B cell (primary cell): ENCODE measurements at regions not wholly inside any gene's neighbourhood (a gene's known extent, or its start where the extent isn't known, plus 50 kb on each side); places are given as distances from the start of the nearest gene placed in this dataset.

ENCODE experiments used
- ATAC-seq: fragments of 200-7000 bp; cut with Tn5 transposase; one replicate; pipeline ENCODE4 v1.10.0; 2021; ENCODE audit warnings: low read depth, mild to moderate bottlenecking, moderate number of reproducible peaks, moderate library complexity
- CTCF ChIA-PET: fragments of 350-600 bp; sonication (Branson Sonifier 250); formaldehyde crosslinking; loops from one replicate; lab custom pipeline; 2021; ENCODE audit warnings: antibody characterized with exemption, inconsistent platforms; lab: Charles Lee
- POLR2A ChIA-PET: fragments of 350-600 bp; sonication (Branson Sonifier 250); formaldehyde crosslinking; loops from one replicate; lab custom pipeline; 2021; ENCODE audit warnings: antibody characterized with exemption; lab: Charles Lee
- DNase-seq: peaks from one replicate; pipeline ENCODE4 v3.0.0; 2013
- H2AFZ ChIP-seq: 2 replicates; pipeline ENCODE4 v1.6.1; 2012; ENCODE audit warnings: mild to moderate bottlenecking, low read depth, low read length; ENCODE audit not compliant: insufficient read depth, poor library complexity, severe bottlenecking
- H3K27ac ChIP-seq, 2 donors: 1 replicate in 1 of 2; 2 replicates in 1 of 2; pipeline ENCODE4 v1.5.1; 2012 to 2013; ENCODE audit warnings: low read length in 2 of 2, mild to moderate bottlenecking in 2 of 2, moderate library complexity in 1 of 2
- H3K27me3 ChIP-seq, 4 experiments: fragments of 200-600 bp in 1 of 4; sonication (generic) in 1 of 4; replicated peaks in 1 of 4; 1 replicate in 2 of 4; 2 replicates in 2 of 4; pipeline versions ENCODE4 v1.6.1 to v1.7.0; 2013 to 2016; ENCODE audit warnings: low read length in 3 of 4, mild to moderate bottlenecking in 2 of 4, mixed read lengths in 1 of 4, moderate library complexity in 1 of 4; ENCODE audit not compliant: insufficient read depth in 4 of 4, control insufficient read depth in 3 of 4; ENCODE audit errors: control extremely low read depth in 1 of 4
- H3K36me3 ChIP-seq, 2 experiments: replicated peaks in 1 of 2; 1 replicate in 1 of 2; 2 replicates in 1 of 2; pipeline versions ENCODE4 v1.6.1 to v1.7.1; 2013; ENCODE audit warnings: low read length in 1 of 2; ENCODE audit not compliant: insufficient read depth in 2 of 2, control insufficient read depth in 1 of 2; ENCODE audit errors: control extremely low read depth in 1 of 2, extremely low read depth in 1 of 2
- H3K4me1 ChIP-seq, 2 donors: fragments of 200-600 bp in 1 of 2; sonication (generic) in 1 of 2; 1 replicate in 1 of 2; 2 replicates in 1 of 2; pipeline versions ENCODE4 v1.5.1 to v1.6.1; 2013 to 2017; ENCODE audit warnings: low read length in 2 of 2; ENCODE audit not compliant: control insufficient read depth in 2 of 2, insufficient read depth in 2 of 2
- H3K4me2 ChIP-seq: replicated peaks from 2 replicates; pipeline ENCODE3; 2012; ENCODE audit warnings: mild to moderate bottlenecking, low read depth, low read length; ENCODE audit not compliant: poor library complexity, severe bottlenecking
- H3K4me3 ChIP-seq, 5 experiments: fragments of 200-600 bp in 1 of 5; sonication (generic) in 1 of 5; 1 replicate in 3 of 5; 2 replicates in 2 of 5; pipeline versions ENCODE4 v1.5.1 to v1.7.0; 2011 to 2016; ENCODE audit warnings: low read length in 4 of 5, mild to moderate bottlenecking in 4 of 5, low read depth in 2 of 5, control low read depth in 1 of 5, moderate library complexity in 1 of 5; ENCODE audit not compliant: insufficient read depth in 1 of 5; ENCODE audit errors: control extremely low read depth in 1 of 5, extremely low read depth in 1 of 5
- H3K79me2 ChIP-seq: fragments of 200-600 bp; sonication (generic); one replicate; pipeline ENCODE4 v1.6.0; 2016; ENCODE audit warnings: low read length; ENCODE audit not compliant: control insufficient read depth, insufficient read depth
- H3K9ac ChIP-seq: fragments of 200-600 bp; sonication (generic); 2 replicates; pipeline ENCODE4 v1.6.1; 2017; ENCODE audit warnings: mild to moderate bottlenecking, low read length, moderate library complexity
- H3K9me3 ChIP-seq, 3 donors: one replicate each; pipeline versions ENCODE4 v1.6.1 to v1.7.1; 2013; ENCODE audit warnings: low read length in 2 of 3; ENCODE audit not compliant: control insufficient read depth in 2 of 3, insufficient read depth in 1 of 3; ENCODE audit errors: control extremely low read depth in 1 of 3
- H4K20me1 ChIP-seq: 2 replicates; pipeline ENCODE4 v1.6.0; 2012; ENCODE audit warnings: mild to moderate bottlenecking, low read length; ENCODE audit not compliant: insufficient read depth, control insufficient read depth, poor library complexity, severe bottlenecking
- H3K27ac Mint-ChIP-seq: one replicate; pipeline ENCODE4 v1.8.0; 2021; ENCODE audit warnings: mixed read lengths
- H3K27me3 Mint-ChIP-seq: one replicate; pipeline ENCODE4 v1.8.0; 2021; ENCODE audit warnings: mixed read lengths
- H3K4me1 Mint-ChIP-seq: one replicate; pipeline ENCODE4 v1.8.0; 2021; ENCODE audit warnings: mixed read lengths
- H3K4me3 Mint-ChIP-seq: one replicate; pipeline ENCODE4 v1.8.0; 2021; ENCODE audit warnings: mixed read lengths
- H3K9me3 Mint-ChIP-seq: one replicate; pipeline ENCODE4 v1.8.0; 2022; ENCODE audit warnings: mixed read lengths; ENCODE audit not compliant: insufficient read depth
- EZH2 ChIP-seq: IDR thresholded peaks from 2 replicates; pipeline ENCODE4 v1.6.1; 2012; ENCODE audit warnings: borderline replicate concordance, low read depth, mild to moderate bottlenecking, moderate library complexity, low read length; ENCODE audit not compliant: insufficient read depth, poor library complexity, severe bottlenecking
- WGBS: methylation state at CpG from one replicate; pipeline ENCODE4 v1.1.5; 2013; ENCODE audit warnings: missing lambda C conversion rate; ENCODE audit not compliant: insufficient coverage; 5-methylcytosine and 5-hydroxymethylcytosine counted together
- intact Hi-C: fragments of 100-400 bp; cut with micrococcal nuclease; formaldehyde crosslinking; loops from one replicate; pipeline ENCODE4 v1.10.0; 2022
- TF ChIP-seq, protein P1 (sequence below): fragments of 200-600 bp; IDR thresholded peaks from one replicate; pipeline ENCODE4 v1.8.0; 2022; ENCODE audit warnings: antibody characterized with exemption, mild to moderate bottlenecking

DNA sequence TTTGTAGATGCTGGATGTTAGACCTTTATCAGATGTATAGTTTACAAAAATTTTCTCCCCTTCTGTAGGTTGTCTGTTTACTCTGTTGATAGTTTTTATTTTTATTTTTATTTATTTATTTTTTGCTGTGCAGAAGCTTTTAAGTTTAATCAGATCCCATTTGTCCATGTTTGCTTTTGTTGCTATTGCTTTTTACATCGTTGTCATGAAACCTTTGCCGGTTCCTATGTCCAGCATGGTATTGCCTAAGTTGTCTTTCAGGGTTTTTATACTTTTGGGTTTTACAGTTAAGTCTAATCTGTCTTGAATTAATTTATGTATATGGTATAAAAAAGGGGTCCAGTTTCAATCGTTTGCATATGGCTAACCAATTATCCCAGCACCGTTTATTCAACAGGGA is 819.5 kb downstream of the KCNT2 start:
- intact Hi-C loops, result no loop called here
- Histone ChIP-seq H3K27ac (no peak overlapping the region), H3K4me3 (no peak overlapping the region), H3K4me2 (no peak overlapping the region), H3K79me2 (no peaks in the 10 kb centered on the region), H3K27me3 (no peaks in the 10 kb centered on the region), H3K9ac (no peak overlapping the region), H3K4me1 (no peaks in the 10 kb centered on the region), H3K36me3 (no peaks in the 10 kb centered on the region), H3K9me3 (peaks cover 0 to 13% (median 0%) of the 10 kb centered on the region in 3 donors), H2AFZ (no peak overlapping the region), H4K20me1 (no peaks in the 10 kb centered on the region)
- Mint-ChIP-seq H3K27ac (no peak overlapping the region), H3K4me1 (no peaks in the 10 kb centered on the region), H3K27me3 (no peaks in the 10 kb centered on the region), H3K9me3 (peaks cover 5% of the 10 kb centered on the region), H3K4me3 (no peak overlapping the region)
- DNase-seq, result no peak
- no peak for TF ChIP-seq EZH2
- TF ChIP-seq, protein P1, sequence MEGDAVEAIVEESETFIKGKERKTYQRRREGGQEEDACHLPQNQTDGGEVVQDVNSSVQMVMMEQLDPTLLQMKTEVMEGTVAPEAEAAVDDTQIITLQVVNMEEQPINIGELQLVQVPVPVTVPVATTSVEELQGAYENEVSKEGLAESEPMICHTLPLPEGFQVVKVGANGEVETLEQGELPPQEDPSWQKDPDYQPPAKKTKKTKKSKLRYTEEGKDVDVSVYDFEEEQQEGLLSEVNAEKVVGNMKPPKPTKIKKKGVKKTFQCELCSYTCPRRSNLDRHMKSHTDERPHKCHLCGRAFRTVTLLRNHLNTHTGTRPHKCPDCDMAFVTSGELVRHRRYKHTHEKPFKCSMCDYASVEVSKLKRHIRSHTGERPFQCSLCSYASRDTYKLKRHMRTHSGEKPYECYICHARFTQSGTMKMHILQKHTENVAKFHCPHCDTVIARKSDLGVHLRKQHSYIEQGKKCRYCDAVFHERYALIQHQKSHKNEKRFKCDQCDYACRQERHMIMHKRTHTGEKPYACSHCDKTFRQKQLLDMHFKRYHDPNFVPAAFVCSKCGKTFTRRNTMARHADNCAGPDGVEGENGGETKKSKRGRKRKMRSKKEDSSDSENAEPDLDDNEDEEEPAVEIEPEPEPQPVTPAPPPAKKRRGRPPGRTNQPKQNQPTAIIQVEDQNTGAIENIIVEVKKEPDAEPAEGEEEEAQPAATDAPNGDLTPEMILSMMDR, result no peak
- ChIA-PET POLR2A (no interaction called here), CTCF (no interaction called here)
- WGBS, result 100% methylated on average over 2 of the region's 4 CpGs
- no peak for ATAC-seq

DNA sequence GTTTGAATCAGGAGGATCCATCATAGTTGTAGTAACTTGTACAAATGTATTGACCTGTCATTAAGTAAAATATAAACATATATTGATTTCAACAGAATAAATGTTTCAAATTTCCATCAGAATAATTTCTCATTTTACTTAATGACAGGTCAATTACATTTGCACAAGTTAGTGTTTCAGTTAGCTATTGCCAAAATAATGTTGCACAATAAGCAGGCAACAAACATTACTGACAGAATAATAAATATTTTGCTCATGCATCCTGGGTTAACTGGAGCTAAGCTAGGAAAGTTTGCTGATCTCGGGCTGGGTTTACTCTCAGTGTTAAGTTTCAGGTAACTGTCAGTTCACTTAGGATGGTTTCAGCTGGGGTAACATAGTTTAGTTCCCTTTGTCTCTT is 822.4 kb downstream of the KCNT2 start:
- WGBS, result 90% methylated on average over 1 of the region's 1 CpG
- H3K9me3 ChIP-seq, result peaks cover 0 to 5% (median 0%) of the 10 kb centered on the region in 3 donors
- no peak overlapping the region for H3K9ac ChIP-seq
- intact Hi-C loops, result no loop called here
- no peak overlapping the region for H3K27ac ChIP-seq
- TF ChIP-seq, protein P1, result no peak
- no peak for TF ChIP-seq EZH2
- ChIA-PET CTCF (no interaction called here), POLR2A (no interaction called here)
- Mint-ChIP-seq H3K27ac (no peak overlapping the region), H3K9me3 (peaks cover 5% of the 10 kb centered on the region), H3K4me3 (no peak overlapping the region), H3K4me1 (no peaks in the 10 kb centered on the region), H3K27me3 (no peaks in the 10 kb centered on the region)
- no peak overlapping the region for H3K4me3 ChIP-seq
- H3K4me2 ChIP-seq, result no peak overlapping the region
- H3K79me2 ChIP-seq, result no peaks in the 10 kb centered on the region
- H3K4me1 ChIP-seq, result no peaks in the 10 kb centered on the region
- H2AFZ ChIP-seq, result no peak overlapping the region
- no peaks in the 10 kb centered on the region for H3K27me3 ChIP-seq
- DNase-seq, result no peak
- no peak for ATAC-seq
- H3K36me3 ChIP-seq, result no peaks in the 10 kb centered on the region
- H4K20me1 ChIP-seq, result no peaks in the 10 kb centered on the region
